SK-N-MC (cell line): ENCODE measurements at regions not wholly inside any gene's neighbourhood (a gene's known extent, or its start where the extent isn't known, plus 50 kb on each side); places are given as distances from the start of the nearest gene placed in this dataset.

Experiments used
- EZH2 ChIP-seq: fragments of 200-600 bp; sonication (generic); IDR thresholded peaks from one replicate; pipeline ENCODE4 v1.6.1; 2017; ENCODE audit warnings: antibody characterized with exemption
- POLR2AphosphoS5 ChIP-seq: IDR thresholded peaks from 2 replicates; pipeline ENCODE4 v1.6.1; 2012; ENCODE audit warnings: mild to moderate bottlenecking, low read depth, low read length, borderline replicate concordance

DNA sequence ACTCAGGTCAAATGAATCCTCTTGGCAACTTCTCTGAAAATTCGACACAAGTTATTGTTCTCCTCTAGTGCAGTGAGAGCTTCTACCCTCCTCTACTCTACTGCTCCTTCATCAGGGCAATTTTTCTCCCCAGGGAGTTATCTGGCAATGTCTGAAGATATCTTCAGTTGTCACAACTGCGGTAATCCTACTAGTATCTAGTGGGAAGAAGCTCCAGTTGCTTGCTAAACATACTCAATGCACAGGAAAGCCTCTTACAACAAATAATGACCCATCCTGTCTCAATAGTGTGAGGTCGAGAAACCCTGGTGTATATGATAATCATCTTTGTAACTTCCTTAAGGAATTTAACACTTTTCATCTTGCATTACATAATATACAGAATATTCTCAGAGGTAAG is 1147.6 kb downstream of the IGSF11 start:
- TF ChIP-seq POLR2AphosphoS5, result no peak
- TF ChIP-seq EZH2, result no peak
